Erythroblast (primary cell): ENCODE measurements at regions not wholly inside any gene's neighbourhood (a gene's known extent, or its start where the extent isn't known, plus 50 kb on each side); places are given as distances from the start of the nearest gene placed in this dataset.
"Not testable (repeated sequence)": the region's sequence is repeated elsewhere in the genome, so short reads cannot be mapped to it uniquely, and the experiment has no call there.

Experiments used
- GATA1 ChIP-seq: IDR thresholded peaks from 2 replicates; pipeline ENCODE4 v1.6.1; 2011; ENCODE audit warnings: low read depth, mild to moderate bottlenecking, control low read depth, low read length, moderate library complexity
- POLR2A ChIP-seq: IDR thresholded peaks from 2 replicates; pipeline ENCODE4 v1.6.1; 2011; ENCODE audit warnings: mild to moderate bottlenecking, low read length

DNA sequence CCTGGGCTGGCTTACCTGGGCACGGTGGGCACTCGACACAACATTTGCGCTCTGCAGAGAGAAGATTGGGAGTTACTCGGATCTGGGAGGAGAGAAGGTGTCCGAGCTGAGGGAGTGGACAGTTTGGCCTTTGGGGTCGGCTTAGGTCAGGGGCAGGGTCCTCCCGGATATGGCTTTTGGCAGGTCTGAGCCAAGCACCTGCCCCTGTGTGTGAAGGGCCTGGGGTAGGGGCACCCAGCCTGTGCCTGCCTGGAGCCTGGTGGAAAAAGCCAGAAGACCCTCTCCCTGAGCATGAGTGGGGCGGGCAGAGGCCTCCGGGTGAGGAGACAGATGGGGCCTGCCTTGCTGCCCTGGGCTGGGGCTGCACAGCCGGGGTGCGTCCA is 117.7 kb downstream of the TMEM121 start:
- not testable (repeated sequence) for TF ChIP-seq POLR2A, GATA1
